ENCODE measurements at regions not wholly inside any gene's neighbourhood (a gene's known extent, or its start where the extent isn't known, plus 50 kb on each side); places are given as distances from the start of the nearest gene placed in this dataset.

DNA sequence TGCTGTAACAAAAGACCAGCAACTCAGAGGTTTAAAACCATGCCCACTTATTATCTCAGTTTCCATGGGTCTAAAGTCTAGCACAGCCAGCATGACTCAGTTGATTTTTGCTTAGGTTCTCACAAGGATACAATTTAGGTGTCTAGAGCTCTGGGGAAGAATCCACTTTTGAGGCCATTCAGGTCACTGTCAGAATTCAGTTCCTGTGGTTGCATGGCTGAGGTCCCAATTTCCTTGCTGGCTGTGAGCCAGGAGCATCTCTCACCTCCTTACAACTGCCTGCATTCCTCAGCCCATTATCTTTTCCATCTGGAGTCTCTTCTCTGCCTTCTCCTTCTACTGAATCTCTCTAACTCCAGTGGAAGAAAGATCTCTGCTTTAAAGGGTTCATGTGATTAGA is 240.5 kb upstream of the CFAP20DC start:
- no peak for DNase-seq (ENCODE audit: low read depth in 2 of 2)

DNA sequence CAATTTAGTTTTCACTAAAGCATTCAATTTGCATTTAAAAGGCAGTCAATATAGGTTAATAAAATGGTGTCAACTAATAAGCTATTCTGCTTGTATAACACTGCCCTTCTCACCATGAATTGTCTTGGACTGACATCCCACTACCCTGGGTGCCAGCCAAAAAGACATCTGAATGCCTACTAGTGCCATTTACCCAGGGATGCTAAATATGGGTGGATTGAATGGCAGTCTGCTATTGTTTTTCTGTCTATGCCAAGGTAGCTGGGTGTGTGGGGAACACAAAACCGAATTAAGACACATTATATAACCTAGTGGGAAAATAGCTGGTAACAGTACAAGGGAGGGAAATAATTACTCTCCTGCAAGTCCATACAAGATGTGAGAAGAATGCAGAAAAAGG is 240.0 kb upstream of the CFAP20DC start:
- no peak for DNase-seq (ENCODE audit: low read depth in 2 of 2)

DNA sequence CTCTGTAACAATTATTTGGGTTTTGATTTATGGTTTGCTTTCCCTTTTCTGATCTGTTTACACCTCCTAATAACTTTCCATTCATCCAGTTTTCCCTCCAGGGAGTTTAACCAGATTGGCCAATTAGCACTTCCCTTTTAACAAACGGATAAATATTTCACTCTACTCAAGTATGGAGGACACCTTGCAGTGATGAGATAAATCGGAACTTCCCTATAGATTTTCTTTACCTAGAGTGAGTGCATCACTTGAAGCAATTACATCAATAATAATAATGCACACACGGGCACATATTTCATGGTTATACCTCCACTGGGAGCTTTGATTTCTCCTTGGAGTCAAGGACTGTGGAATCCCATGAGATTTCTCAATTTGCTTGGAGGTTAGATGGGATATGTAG is 239.1 kb upstream of the CFAP20DC start:
- no peak for DNase-seq (ENCODE audit: low read depth in 2 of 2)

DNA sequence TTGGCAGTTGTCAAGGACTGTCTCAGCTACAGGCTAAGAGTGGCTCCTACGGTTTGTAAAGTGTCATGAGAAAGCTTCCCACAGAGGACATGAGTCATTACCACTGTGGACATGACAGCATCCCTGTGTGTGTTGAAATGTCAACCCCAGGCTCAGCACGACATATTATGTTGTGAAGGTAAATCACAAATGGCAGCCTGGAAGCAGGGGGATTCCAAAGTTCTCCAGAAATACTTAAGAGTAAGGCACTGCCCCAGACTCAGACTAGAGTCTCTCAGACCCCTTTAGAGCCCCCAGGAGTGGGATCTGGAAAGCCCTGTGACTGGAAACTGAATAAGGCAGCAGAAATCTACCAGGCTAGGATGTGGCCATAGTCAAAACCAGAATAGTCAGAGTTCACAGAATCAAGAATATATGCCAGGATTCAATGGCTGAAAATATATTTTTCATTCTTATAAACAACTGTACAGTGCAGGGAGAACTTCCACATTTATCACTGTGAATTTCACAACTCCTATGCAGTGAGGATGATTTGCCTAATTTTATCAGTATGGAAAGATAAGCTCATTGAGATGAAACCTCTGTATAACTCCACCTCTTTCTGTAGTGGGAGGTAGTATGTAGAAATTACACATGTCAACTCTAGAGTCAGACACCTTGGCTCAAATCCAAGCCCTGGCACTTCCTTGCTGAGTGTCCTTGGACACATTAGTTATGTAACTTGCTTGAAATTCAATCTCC is 237.1 kb upstream of the CFAP20DC start:
- no peak for DNase-seq (ENCODE audit: low read depth in 2 of 2)

DNA sequence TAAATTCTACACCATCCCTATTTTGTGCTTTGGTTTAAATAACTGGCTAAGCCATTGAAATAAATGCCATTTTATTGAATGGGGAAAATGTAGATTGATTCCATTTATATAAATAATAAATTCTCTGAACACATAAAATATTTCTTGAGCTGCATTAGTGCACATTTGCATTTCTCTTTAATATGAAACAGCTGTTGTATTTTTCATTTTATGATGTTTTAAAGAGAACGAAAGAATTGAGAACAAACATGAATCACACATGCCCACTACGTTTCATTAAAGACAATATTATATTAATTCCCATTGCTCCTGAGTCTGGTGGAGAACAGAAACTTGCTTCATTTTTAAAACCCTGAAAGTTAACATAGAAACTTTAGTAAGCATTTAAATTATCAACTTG is 235.7 kb upstream of the CFAP20DC start:
- DNase-seq (ENCODE audit: low read depth in 2 of 2), result no peak

DNA sequence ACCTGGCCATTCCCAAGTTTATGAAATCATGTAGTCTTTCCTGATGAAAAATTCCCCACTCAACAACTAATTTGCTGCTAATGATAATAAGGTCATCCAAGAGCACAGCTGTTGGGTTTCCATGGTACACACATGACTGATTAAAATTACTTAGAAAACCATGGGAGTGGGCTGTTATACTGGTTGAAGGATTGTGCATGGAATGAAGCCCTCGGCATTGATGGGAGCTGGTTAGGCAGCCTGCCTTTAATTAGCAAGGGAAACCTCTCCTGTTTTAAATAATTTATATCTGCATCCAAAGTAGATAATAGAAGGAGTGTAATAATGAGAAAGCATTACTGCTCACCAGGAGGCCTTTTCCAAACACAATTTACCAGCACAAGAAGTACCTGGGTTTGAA is 235.1 kb upstream of the CFAP20DC start:
- no peak for DNase-seq (ENCODE audit: low read depth in 2 of 2)

DNA sequence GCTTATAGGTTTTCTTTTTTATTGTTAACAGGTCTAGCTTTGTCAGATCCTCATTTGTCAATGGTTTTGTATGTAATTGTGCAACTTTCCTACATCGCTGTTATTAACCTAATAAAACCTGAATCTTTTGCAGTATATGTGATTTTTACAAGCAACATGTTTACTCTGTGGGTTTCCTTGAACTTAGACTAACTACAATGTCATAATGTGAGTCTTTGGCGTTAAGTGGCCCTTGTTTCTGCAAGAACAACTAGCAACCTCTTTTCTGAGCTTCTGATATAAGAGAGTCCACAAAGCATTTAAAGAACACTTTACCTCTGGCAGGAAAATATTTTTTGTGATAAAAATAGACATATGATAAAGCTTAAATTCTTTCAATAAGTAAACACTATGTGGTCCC is 230.3 kb upstream of the CFAP20DC start:
- DNase-seq (ENCODE audit: low read depth in 2 of 2), result no peak

DNA sequence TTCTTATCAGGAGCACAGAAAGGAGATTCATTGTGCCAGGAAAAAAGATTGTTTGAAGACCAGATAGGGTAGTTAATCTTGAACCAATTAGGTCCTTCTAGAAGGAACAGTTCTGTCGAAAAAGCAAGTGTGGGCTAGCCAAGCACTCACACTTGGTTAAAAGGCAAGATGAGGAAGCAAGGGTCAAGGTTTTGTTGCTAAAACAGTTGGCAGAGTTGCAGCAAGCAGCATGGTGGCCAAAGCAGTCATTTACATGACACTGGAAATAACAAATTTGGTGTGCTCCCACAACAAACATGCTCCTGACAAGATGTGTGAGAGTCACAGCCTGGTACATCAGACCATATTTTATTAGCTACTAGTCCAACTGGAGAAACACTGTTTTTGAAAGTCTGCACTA is 228.0 kb upstream of the CFAP20DC start:
- no peak for DNase-seq (ENCODE audit: low read depth in 2 of 2)

DNA sequence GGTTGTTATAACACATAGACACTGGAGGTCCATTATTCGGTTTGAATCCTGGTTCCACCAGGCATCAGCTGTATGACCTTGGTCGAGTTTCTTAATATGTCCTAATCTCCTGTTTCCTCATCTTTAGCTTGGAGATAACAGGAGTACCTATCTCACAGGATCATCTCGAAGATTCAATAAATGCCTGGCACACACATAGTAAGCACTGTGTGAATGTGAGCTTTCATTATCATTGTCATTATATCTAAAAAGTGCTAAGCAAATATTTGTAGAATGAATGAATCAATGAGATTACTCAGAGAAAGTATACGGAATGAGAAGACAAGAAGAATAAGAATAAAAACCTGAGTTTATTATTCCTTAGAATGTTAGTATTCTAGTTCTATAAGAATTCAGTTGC is 227.4 kb upstream of the CFAP20DC start:
- no peak for DNase-seq (ENCODE audit: low read depth in 2 of 2)

DNA sequence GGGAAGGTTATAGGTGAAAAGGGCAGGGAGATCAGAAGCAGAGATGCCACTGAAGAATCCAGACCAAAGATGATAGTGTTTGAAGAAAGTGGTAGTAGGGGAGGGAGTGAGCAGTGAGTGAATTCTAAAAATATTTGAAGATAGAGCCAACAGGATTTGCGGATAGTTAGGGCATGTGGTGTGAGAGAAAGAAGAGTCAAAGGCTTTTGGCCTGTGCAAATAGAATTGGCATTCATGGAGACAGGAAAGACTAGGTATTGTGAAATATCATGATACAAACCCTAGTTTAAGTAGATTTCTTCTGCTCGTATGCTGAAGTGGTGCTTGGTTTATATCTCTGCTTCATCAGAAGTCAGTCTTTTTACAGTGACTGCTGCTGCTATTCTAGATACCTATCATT is 224.2 kb upstream of the CFAP20DC start:
- DNase-seq (ENCODE audit: low read depth in 2 of 2), result no peak

DNA sequence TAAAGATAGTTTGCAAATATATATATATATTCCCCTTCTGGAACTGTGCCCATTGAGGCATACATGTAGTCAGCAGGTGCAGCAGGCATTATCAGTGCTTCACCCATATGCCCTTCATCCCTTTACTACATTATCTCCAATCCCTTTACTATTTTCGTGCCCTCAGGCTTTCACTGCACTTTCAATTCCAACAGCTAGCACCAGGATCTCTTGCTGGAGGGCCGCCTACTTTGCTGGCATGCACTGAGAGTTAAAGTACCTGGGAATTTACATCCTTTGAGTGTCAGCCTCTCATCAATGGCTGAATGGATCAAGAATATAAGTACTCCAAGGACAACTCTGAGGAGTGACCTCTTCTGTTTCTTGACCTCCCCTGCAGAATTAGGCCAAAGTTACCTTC is 222.1 kb upstream of the CFAP20DC start:
- DNase-seq (ENCODE audit: low read depth in 2 of 2), result no peak

DNA sequence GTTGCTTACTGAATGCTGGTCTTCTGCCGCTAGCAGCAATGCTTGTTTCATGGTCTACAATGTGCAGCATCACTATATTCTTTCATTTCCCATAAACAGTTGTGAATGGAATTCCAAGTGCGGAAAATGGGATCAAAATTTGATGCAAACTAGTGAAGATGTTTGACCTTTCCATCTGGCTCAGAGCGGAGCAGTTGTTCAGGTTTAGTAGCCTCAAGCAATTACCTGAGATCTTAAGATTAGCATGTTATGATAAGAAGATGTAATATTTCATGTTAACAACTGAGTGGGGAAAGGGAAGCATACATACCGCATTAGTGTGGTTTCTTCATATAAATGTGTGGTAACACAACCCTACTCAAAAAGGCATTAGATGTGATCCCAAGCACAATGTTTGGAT is 221.1 kb upstream of the CFAP20DC start:
- DNase-seq (ENCODE audit: low read depth in 2 of 2), result no peak

DNA sequence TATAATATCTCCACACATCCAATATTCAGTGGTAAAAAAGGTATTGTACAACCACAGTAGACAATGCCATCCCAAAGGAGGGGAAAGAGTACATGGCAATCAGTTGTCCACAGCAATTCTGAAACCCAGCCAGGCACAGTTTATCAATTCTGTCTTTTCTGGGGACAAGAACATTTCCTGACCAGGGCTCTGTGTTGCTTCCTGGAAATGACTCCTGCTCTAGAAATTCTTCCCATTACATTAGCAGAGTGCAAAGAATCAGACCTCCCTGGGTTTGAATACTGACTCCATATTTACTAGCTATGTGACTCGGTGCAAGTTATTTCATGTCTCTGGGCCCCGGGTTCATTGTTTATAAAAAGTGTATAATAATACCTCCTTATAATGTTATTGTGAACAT is 220.4 kb upstream of the CFAP20DC start:
- DNase-seq (ENCODE audit: low read depth in 2 of 2), result no peak

DNA sequence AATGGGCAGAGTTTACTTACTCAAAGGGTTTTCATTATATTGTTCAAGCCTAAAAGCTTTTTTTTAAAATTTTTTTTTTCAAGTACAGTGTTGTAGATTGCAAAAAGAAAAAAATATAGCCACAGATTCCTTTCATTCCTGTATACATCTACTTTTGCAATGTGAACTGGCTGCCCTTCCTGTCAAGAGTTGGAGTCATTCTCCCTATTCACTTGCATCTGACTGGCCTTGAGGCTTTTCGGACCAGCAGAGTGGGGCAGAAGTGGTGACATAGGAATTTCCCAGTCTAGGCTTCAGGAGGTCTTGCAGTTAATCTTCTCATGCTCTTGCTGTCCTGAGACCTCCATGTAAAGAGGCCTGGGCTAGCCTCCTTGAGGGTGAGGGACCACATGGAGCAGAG is 218.3 kb upstream of the CFAP20DC start:
- no peak for DNase-seq (ENCODE audit: low read depth in 2 of 2)

DNA sequence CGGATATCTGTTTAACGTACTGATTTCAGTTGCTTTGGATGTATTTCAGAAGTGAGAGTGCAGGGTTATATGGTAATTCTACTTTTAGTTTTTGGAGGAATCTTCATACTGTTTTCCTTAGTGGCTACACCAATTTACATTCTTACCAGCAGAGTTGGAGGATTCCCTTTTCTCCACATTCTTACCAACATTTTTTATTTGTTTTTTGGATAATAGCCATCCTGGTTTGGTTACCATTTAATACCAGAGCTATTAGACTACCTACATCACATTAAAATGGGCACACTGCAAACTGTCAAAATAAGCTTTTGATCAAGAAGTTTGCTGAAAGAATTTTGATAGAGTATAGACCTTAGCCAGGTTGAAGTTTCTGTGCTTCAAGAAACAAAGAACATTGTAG is 217.2 kb upstream of the CFAP20DC start:
- no peak for DNase-seq (ENCODE audit: low read depth in 2 of 2)

DNA sequence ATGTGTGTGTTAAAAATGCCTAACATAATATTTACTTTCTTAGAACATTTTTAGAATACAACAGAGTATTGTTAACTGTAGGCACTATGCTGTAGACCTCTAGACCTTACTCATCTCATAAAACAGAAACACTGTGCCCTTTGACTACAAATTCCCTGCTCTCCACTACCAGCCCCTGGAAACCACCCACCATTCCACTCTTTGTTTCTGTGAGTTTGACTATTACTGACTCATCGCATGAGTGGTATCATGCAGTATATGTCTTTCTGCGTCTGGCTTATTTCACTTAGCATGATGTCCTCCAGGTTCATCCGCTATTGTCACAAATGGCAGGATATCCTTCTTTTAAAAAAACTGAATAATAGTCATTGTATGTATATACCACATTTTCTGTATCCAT is 216.7 kb upstream of the CFAP20DC start:
- no peak for DNase-seq (ENCODE audit: low read depth in 2 of 2)

DNA sequence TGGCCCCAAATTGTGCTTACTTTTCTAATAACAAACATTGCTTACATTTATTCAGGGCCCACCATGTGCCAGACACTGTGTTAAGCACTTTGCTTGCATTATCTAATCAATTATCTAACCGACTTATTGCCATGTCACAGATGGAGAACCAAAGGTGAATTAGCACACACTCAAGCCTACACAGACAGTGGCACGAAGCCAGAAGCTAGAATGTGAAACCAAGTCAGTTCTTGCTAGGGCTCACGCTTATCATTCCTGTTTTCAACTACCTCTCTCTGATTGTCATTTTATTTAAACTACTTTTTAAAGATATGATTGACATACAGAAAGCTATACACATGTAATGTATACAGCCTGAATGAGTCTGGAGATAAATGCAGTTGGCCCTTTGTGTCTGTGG is 215.7 kb upstream of the CFAP20DC start:
- DNase-seq (ENCODE audit: low read depth in 2 of 2), result no peak

DNA sequence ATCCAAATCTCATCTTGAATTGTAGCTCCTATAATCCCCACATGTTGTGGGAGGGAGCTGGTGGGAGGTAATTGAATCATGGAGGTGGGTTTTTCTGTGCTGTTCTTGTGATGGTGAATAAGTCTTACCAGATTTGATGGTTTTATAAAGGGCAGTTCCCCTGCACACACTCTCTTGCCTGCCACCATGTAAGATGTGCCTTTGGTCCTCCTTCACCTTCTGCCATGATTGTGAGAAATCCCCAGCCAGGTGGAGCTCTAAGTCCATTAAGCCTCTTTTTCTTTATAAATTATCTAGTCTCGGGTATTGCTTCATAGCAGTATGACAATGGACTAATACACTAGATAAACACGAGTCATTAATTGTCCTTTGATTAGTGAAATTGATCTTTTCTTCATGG is 214.5 kb upstream of the CFAP20DC start:
- no peak for DNase-seq (ENCODE audit: low read depth in 2 of 2)

DNA sequence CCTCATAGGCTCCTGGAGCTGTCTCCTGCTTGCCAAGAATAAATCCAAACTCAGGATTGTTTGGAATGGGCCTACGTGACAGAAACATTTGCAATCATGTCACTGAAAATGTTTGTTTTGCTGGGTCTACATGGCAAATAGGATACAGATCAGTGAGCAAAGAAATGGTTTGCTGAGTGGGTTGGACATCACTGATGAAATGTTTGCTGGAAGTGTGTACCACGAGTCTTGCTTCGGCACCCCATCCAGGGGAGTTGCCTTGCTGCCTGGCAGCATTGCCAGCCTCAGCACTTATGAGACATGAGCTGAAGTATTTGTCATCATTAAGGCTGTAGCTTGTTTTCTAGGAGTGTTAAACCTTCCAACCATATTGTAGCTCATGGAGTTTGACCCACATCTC is 213.3 kb upstream of the CFAP20DC start:
- DNase-seq (ENCODE audit: low read depth in 2 of 2), result no peak

DNA sequence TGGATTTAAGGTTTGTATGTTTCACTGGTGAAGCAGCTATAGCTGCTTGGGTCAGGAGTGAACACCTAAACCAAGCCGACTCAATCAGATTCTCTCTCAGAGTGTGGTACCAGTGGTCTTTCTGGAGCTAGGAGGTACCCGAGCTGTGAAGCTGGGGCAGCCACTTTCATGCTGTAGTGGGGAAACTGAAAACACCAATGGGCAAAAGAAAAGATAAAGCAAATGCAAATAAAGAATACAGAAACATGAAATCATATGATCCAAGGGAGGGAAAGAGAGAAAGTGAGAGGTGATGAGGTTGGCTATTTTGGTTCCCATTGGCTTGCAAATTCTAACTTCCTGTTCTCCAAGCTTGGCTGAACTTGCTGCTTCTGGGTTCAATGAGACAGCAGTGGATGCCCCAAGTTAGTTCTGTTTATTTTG is 212.3 kb upstream of the CFAP20DC start:
- no peak for DNase-seq (ENCODE audit: low read depth in 2 of 2)

DNA sequence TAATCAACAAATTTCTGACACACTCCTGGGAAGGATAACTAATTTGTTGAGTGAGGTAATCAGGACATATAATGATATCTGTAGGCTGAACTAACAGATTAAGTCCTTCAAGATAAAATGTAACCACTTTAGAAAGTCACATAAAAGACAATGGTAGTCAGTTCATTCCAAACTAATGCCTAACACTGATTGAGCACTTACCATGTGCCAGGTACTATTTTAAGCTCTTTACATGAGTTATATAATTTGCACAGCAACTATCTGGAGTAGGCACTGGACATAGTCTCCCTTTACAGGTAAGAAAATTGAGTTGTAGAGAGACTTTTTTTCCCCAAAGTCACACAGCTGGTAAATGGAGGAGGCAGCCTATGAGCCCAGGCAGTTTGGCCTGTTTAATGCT is 211.2 kb upstream of the CFAP20DC start:
- DNase-seq (ENCODE audit: low read depth in 2 of 2), result no peak

DNA sequence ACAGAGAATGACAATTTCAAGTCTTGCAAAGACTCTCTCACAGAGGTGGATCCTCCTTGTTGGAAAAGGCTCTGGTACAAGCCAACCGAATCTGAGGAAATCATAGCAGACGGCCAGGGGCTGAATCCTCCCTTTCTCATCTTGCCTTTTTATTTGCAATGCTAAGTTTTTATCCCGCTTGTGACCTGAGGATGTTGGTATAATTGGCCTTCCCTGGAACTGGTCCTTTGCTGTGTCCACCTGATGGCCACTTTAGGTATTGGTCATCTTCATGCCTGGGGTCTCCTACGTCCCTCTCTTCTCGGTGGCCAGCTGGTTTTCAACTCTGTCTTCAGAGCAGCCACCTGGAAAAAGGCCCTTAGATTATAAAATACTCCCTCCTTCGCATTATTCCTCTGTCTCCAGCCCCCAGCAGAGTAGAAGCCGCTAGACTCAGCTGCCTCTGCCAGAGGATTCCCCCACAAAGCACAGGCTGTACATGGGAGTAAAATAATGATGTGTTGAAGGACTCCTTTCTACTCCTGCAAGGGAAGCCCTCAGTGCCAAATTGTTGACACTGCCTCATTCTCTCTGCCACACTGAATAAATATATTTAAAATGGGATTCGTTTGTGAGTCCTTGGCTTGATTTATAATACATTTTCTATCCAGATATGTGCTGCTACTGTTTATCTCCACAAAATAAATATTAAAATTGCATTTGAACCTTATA is 208.9 kb upstream of the CFAP20DC start:
- DNase-seq (ENCODE audit: low read depth in 2 of 2), result no peak

DNA sequence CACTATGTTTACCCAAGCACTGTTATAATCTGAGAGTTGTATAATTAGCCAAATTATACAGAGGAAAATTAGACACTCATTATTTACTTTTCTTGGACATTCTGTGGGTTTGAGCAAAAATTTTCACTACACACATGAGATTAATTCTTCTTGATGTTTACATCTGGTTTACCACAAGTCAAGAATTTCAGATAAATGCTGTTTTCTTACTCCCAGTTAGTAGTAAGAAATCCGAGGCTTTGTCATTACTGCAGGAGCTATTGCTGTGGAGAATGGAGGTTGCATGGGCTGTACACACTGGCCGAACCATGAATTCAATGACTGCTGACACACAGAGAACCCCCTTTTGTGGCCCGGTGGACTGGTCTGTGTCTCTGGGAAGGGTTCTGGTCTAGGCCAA is 207.7 kb upstream of the CFAP20DC start:
- no peak for DNase-seq (ENCODE audit: low read depth in 2 of 2)

DNA sequence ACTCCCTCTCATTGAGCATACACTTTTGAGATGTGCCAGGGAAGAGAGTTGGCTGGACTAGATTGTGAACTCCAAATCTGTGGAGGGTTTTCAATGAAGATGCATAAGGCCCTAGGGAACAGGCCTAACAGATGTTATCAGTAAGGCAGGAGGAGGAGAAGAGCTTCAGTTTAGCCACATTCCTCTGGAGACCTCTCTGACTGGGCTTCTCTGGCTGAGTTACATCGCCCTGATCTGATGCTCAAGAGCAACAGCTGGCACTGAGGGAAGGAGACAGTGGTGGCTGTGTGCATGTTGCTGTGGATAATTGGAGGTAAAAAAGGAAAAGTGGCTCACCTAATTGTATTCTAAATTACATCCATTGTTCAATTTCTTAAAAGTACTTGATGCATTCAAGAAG is 206.4 kb upstream of the CFAP20DC start:
- DNase-seq (ENCODE audit: low read depth in 2 of 2), result no peak

All from stimulated activated CD8-positive, alpha-beta memory T cell treated with anti-CD3 and anti-CD28 coated beads, Interleukin-7, amount 100 ng/mL, for 1 hour (primary cell).